TTC549 (cell line): ENCODE measurements at regions not wholly inside any gene's neighbourhood (a gene's known extent, or its start where the extent isn't known, plus 50 kb on each side); places are given as distances from the start of the nearest gene placed in this dataset.
"Not testable (repeated sequence)": the region's sequence is repeated elsewhere in the genome, so short reads cannot be mapped to it uniquely, and the experiment has no call there.

Source experiments
- FAIRE-seq: peaks from 2 replicates; lab custom pipeline; 2012; peaks lifted over from hg19 to GRCh38; lab: Jason Lieb, UNC

GRCh38 chr13:73556902-73557301 lies 498.1 kb downstream of the KLF5 start:
- FAIRE-seq, result no peak

- no peak for FAIRE-seq
Observed at GRCh38 chr13:73556128-73556527, 497.3 kb downstream of the KLF5 start.

GRCh38 chr13:73551736-73552135 lies 492.9 kb downstream of the KLF5 start:
- FAIRE-seq, result no peak

- no peak for FAIRE-seq
Observed at GRCh38 chr13:73549717-73550116, 490.9 kb downstream of the KLF5 start.

- no peak for FAIRE-seq
Observed at GRCh38 chr13:73548449-73548848, 489.6 kb downstream of the KLF5 start.

GRCh38 chr13:73547239-73547638 lies 488.4 kb downstream of the KLF5 start:
- FAIRE-seq, result no peak

GRCh38 chr13:73544175-73544574 lies 485.4 kb downstream of the KLF5 start:
- FAIRE-seq, result no peak

GRCh38 chr13:73542446-73542845 lies 483.6 kb downstream of the KLF5 start:
- FAIRE-seq, result no peak

- no peak for FAIRE-seq
Observed at GRCh38 chr13:73536865-73537264, 478.1 kb downstream of the KLF5 start.

- no peak for FAIRE-seq
Observed at GRCh38 chr13:73535341-73535740, 476.5 kb downstream of the KLF5 start.

GRCh38 chr13:73532987-73533510 lies 474.2 kb downstream of the KLF5 start:
- FAIRE-seq, result no peak

GRCh38 chr13:73532582-73532981 lies 473.8 kb downstream of the KLF5 start:
- no peak for FAIRE-seq

GRCh38 chr13:73531014-73531413 lies 472.2 kb downstream of the KLF5 start:
- no peak for FAIRE-seq

GRCh38 chr13:73522937-73523336 lies 464.1 kb downstream of the KLF5 start:
- FAIRE-seq, result no peak

GRCh38 chr13:73521985-73522524 lies 463.2 kb downstream of the KLF5 start:
- FAIRE-seq, result no peak

GRCh38 chr13:73521290-73521624 lies 462.5 kb downstream of the KLF5 start:
- no peak for FAIRE-seq

- no peak for FAIRE-seq
Observed at GRCh38 chr13:73520566-73521289, 461.9 kb downstream of the KLF5 start.

GRCh38 chr13:73520135-73520534 lies 461.3 kb downstream of the KLF5 start:
- FAIRE-seq, result not testable (repeated sequence)

- no peak for FAIRE-seq
Observed at GRCh38 chr13:73519396-73520116, 460.8 kb downstream of the KLF5 start.

GRCh38 chr13:73517766-73518165 lies 459.0 kb downstream of the KLF5 start:
- FAIRE-seq, result no peak

- FAIRE-seq, result no peak
Observed at GRCh38 chr13:73516731-73517130, 457.9 kb downstream of the KLF5 start.

GRCh38 chr13:73514208-73514607 lies 455.4 kb downstream of the KLF5 start:
- FAIRE-seq, result no peak

- no peak for FAIRE-seq
Observed at GRCh38 chr13:73513751-73514150, 454.9 kb downstream of the KLF5 start.

GRCh38 chr13:73508841-73509240 lies 450.0 kb downstream of the KLF5 start:
- FAIRE-seq, result no peak
